K562 (cell line): ENCODE measurements at regions not wholly inside any gene's neighbourhood (a gene's known extent, or its start where the extent isn't known, plus 50 kb on each side); places are given as distances from the start of the nearest gene placed in this dataset.

Experiments used
- ARHGAP35 ChIP-seq: fragments of 450-650 bp; IDR thresholded peaks from 2 replicates; pipeline ENCODE4 v1.6.1; 2018; ENCODE audit not compliant: partially characterized antibody
- CC2D1A ChIP-seq: fragments of 450-650 bp; IDR thresholded peaks from 2 replicates; pipeline ENCODE4 v1.6.1; 2017; ENCODE audit warnings: mild to moderate bottlenecking
- CREB3 ChIP-seq: fragments of 450-650 bp; conservative IDR thresholded peaks from 2 replicates; pipeline ENCODE4 v1.6.1; 2016; ENCODE audit warnings: missing genetic modification characterization, low read depth, mild to moderate bottlenecking, missing compliant biosample characterization, moderate library complexity
- ESRRB ChIP-seq: fragments of 250-450 bp; sonication (Bioruptor Pico); IDR thresholded peaks from 2 replicates; pipeline ENCODE4 v1.5.0; 2020; ENCODE audit warnings: mild to moderate bottlenecking, moderate library complexity, borderline replicate concordance
- FOSL1 ChIP-seq: fragments of 200-800 bp; sonication (Bioruptor generic); conservative IDR thresholded peaks from 2 replicates; pipeline ENCODE4 v1.6.1; 2016; ENCODE audit warnings: missing genetic modification characterization, missing compliant biosample characterization
- FOXA3 ChIP-seq, 2 experiments: fragments of 450-650 bp in 1 of 2; sonication (generic) in 1 of 2; formaldehyde crosslinking; IDR thresholded peaks in 1 of 2; conservative IDR thresholded peaks in 1 of 2; 2 replicates each; pipeline versions ENCODE4 v1.4.0 to v1.8.0; 2020 to 2022; ENCODE audit warnings: mild to moderate bottlenecking in 2 of 2, missing genetic modification reagents in 1 of 2
- HSF4 ChIP-seq: fragments of 250-450 bp; sonication (Bioruptor Pico); IDR thresholded peaks from 2 replicates; pipeline ENCODE4 v2.1.2; 2022; ENCODE audit warnings: mild to moderate bottlenecking, moderate library complexity, borderline replicate concordance
- KDM2B ChIP-seq: fragments of 250-450 bp; sonication (Bioruptor Pico); IDR thresholded peaks from 2 replicates; pipeline ENCODE4 v1.8.0; 2021; ENCODE audit warnings: mild to moderate bottlenecking, moderate library complexity
- MAZ ChIP-seq, 2 experiments: fragments of 450-650 bp in 1 of 2; sonication (generic) in 1 of 2; formaldehyde crosslinking; IDR thresholded peaks in 1 of 2; conservative IDR thresholded peaks in 1 of 2; 2 replicates each; pipeline versions ENCODE4 v1.4.0 to v1.5.0; 2020; ENCODE audit warnings: mild to moderate bottlenecking in 1 of 2, missing genetic modification reagents in 1 of 2
- MCM7 ChIP-seq, 2 experiments: fragments of 450-650 bp; IDR thresholded peaks; 2 replicates each; pipeline ENCODE4 v1.6.1; 2016 to 2018
- MXI1 ChIP-seq: IDR thresholded peaks from 2 replicates; pipeline ENCODE4 v1.6.1; 2011; ENCODE audit warnings: low read depth, mild to moderate bottlenecking, improper control_type of control experiment, low read length
- PHTF2 ChIP-seq: fragments of 250-450 bp; sonication (Bioruptor Pico); IDR thresholded peaks from 2 replicates; pipeline ENCODE4 v1.5.0; 2021; ENCODE audit warnings: mild to moderate bottlenecking
- PTTG1 ChIP-seq: fragments of 450-650 bp; IDR thresholded peaks from 2 replicates; pipeline ENCODE4 v1.6.1; 2016; ENCODE audit warnings: low read depth, mild to moderate bottlenecking, missing genetic modification characterization, missing compliant biosample characterization
- SMAD4 ChIP-seq: fragments of 250-450 bp; sonication (Bioruptor Pico); conservative IDR thresholded peaks from 2 replicates; pipeline ENCODE4 v1.8.0; 2021; ENCODE audit warnings: inconsistent platforms, mild to moderate bottlenecking, moderate library complexity
- TAL1 ChIP-seq: fragments of 450-650 bp; IDR thresholded peaks from 2 replicates; pipeline ENCODE4 v1.6.1; 2016; ENCODE audit warnings: mild to moderate bottlenecking
- TCF7L2 ChIP-seq: fragments of 150-350 bp; IDR thresholded peaks from 2 replicates; pipeline ENCODE4 v1.6.1; 2016; ENCODE audit warnings: low read depth, mild to moderate bottlenecking, low read length, moderate library complexity
- ZBTB12 ChIP-seq: fragments of 250-450 bp; sonication (Bioruptor Pico); IDR thresholded peaks from 2 replicates; pipeline ENCODE4 v1.4.0; 2020
- ZNF175 ChIP-seq: fragments of 200-800 bp; sonication (Bioruptor generic); IDR thresholded peaks from 2 replicates; pipeline ENCODE4 v1.6.1; 2016; ENCODE audit warnings: low read depth, mild to moderate bottlenecking, missing genetic modification characterization, missing compliant biosample characterization
- ZNF551 ChIP-seq: fragments of 250-450 bp; sonication (Bioruptor Pico); IDR thresholded peaks from 2 replicates; pipeline ENCODE4 v1.5.0; 2021; ENCODE audit warnings: mild to moderate bottlenecking, moderate library complexity
- ZNF57 ChIP-seq: fragments of 450-650 bp; formaldehyde crosslinking; IDR thresholded peaks from 2 replicates; pipeline ENCODE4 v1.4.0; 2020; ENCODE audit warnings: mild to moderate bottlenecking, moderate library complexity
- ZNF780A ChIP-seq: fragments of 250-450 bp; sonication (Bioruptor Pico); IDR thresholded peaks from 2 replicates; pipeline ENCODE4 v1.5.0; 2021; ENCODE audit warnings: mild to moderate bottlenecking
- TF ChIP-seq, protein P1 (sequence below): fragments of 250-450 bp; sonication (Bioruptor Pico); IDR thresholded peaks from 2 replicates; pipeline ENCODE4 v1.8.0; 2021; ENCODE audit warnings: moderate library complexity, mild to moderate bottlenecking, inconsistent platforms

DNA sequence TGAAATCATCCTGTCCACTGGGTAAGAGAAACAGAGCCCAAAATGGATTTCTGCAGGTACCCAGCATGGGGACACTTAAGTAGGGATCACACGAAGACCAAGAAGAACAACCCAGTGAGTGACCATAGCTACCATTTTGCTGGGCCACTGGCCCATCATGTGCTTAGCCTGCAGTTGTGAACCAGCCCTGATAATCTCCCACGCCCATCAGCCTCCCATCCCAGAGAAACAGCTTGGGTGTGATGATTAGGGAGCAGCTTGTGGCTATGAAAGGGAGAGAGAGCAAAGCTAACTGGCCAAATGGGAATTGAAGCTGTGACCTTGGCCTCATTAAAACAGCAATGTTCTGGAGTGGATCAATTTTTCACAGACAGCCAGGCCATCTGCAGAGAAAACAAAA, 138.5 kb downstream of the SLC24A2 start (continued):
- TF ChIP-seq FOSL1 (no peak; the same call in 1 of the 2 replicates), FOXA3 (CRISPR knock-in tag; conservative IDR thresholded peaks at IDR 0.05 in 1 of 2, IDR thresholded peaks at IDR 0.05 in 1 of 2) (no peak), PTTG1 (no peak), ZNF780A (CRISPR knock-in tag) (no peak), TAL1 (peak; percentile 63; the same call in 1 of the 2 replicates), ZNF551 (CRISPR knock-in tag) (no peak), MCM7 (IDR thresholded peaks at IDR 0.05) (no peak), PHTF2 (CRISPR knock-in tag) (no peak), SMAD4 (peak; percentile 41; the same call in 1 of the 2 replicates), ESRRB (CRISPR knock-in tag) (no peak), MXI1 (no peak), KDM2B (CRISPR knock-in tag) (no peak), TCF7L2 (no peak), ARHGAP35 (no peak), ZBTB12 (CRISPR knock-in tag) (no peak), HSF4 (CRISPR knock-in tag) (no peak), MAZ (CRISPR knock-in tag; conservative IDR thresholded peaks at IDR 0.05 in 1 of 2, IDR thresholded peaks at IDR 0.05 in 1 of 2) (0 out of 4 replicates have a peak, but pooled peaks of 1 of the 2 experiments have one; percentile 24), ZNF57 (CRISPR knock-in tag) (no peak), CREB3 (tag) (no peak), ZNF175 (no peak), CC2D1A (no peak)
- TF ChIP-seq, protein P1, sequence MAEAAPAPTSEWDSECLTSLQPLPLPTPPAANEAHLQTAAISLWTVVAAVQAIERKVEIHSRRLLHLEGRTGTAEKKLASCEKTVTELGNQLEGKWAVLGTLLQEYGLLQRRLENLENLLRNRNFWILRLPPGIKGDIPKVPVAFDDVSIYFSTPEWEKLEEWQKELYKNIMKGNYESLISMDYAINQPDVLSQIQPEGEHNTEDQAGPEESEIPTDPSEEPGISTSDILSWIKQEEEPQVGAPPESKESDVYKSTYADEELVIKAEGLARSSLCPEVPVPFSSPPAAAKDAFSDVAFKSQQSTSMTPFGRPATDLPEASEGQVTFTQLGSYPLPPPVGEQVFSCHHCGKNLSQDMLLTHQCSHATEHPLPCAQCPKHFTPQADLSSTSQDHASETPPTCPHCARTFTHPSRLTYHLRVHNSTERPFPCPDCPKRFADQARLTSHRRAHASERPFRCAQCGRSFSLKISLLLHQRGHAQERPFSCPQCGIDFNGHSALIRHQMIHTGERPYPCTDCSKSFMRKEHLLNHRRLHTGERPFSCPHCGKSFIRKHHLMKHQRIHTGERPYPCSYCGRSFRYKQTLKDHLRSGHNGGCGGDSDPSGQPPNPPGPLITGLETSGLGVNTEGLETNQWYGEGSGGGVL (CRISPR knock-in tag) = no peak
